NT2/D1 (cell line): ENCODE measurements at regions not wholly inside any gene's neighbourhood (a gene's known extent, or its start where the extent isn't known, plus 50 kb on each side); places are given as distances from the start of the nearest gene placed in this dataset.

Experiments used
- SUZ12 ChIP-seq: IDR thresholded peaks from 2 replicates; pipeline ENCODE4 v1.6.1; 2011; ENCODE audit not compliant: insufficient read length, insufficient read depth; ENCODE audit errors: extremely low read depth
- YY1 ChIP-seq: IDR thresholded peaks from 2 replicates; pipeline ENCODE4 v1.6.1; 2011; ENCODE audit not compliant: insufficient read length, insufficient read depth
- ZNF274 ChIP-seq: IDR thresholded peaks from 2 replicates; pipeline ENCODE4 v1.6.1; 2011; ENCODE audit warnings: mild to moderate bottlenecking, low read depth, low read length

DNA sequence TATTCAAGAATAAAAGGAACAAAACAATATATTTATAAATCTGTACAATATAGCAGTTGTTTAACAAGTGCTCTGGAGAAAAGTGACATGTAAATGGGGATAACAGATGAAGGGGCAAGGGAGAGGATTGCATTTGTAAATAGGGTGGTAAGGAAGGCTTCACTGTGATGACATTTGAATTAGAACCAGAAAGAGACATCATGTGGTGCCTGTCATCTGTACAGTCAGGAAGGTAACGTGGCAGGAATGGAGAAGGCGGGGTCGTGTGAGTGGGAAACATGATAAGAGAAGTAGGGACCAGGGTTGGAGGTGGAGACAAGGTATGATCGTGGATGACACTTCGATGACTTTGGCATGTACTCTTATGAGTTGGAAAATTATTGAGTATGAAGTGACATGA lies 1393.6 kb upstream of the NXPH2 start:
- TF ChIP-seq YY1 = no peak
- TF ChIP-seq ZNF274 = no peak
- no peak for TF ChIP-seq SUZ12
